Body of pancreas (tissue), 4 donors: ENCODE measurements at regions not wholly inside any gene's neighbourhood (a gene's known extent, or its start where the extent isn't known, plus 50 kb on each side); places are given as distances from the start of the nearest gene placed in this dataset.

ENCODE experiments used
- ATAC-seq: fragments of 150-250 bp; one replicate; pipeline ENCODE4 v1.9.1; 2016
- DNase-seq, 4 donors: peaks; one replicate each; pipeline ENCODE4 v3.0.0-alpha.2; 2019
- H3K27ac ChIP-seq, 4 donors: fragments of 200-600 bp; sonication (generic); 1 replicate in 3 of 4; 2 replicates in 1 of 4; pipeline versions ENCODE4 v1.5.1 to v1.6.1; 2016 to 2019; ENCODE audit warnings: mild to moderate bottlenecking in 1 of 4, mixed read lengths in 1 of 4, moderate library complexity in 1 of 4
- H3K27me3 ChIP-seq, 2 donors: fragments of 200-600 bp; sonication (generic); one replicate each; pipeline ENCODE4 v1.6.0; 2016; ENCODE audit warnings: mild to moderate bottlenecking in 1 of 2
- H3K36me3 ChIP-seq, 2 donors: fragments of 200-600 bp; sonication (generic); replicated peaks in 1 of 2; 2 replicates each; pipeline ENCODE4 v1.5.1; 2016; ENCODE audit warnings: low read depth in 2 of 2; ENCODE audit not compliant: insufficient read depth in 1 of 2
- H3K4me1 ChIP-seq: fragments of 200-600 bp; sonication (generic); one replicate; pipeline ENCODE4 v1.6.0; 2016
- H3K4me3 ChIP-seq, 2 donors: fragments of 200-600 bp; sonication (generic); 1 replicate in 1 of 2; 2 replicates in 1 of 2; pipeline ENCODE4 v1.5.1; 2016 to 2019
- H3K9me3 ChIP-seq, 3 donors: fragments of 200-600 bp; sonication (generic); 1 replicate in 2 of 3; 2 replicates in 1 of 3; pipeline ENCODE4 v1.5.1; 2016
- CTCF ChIP-seq, 7 experiments: fragments of 450-650 bp in 4 of 7; fragments of 200-600 bp in 3 of 7; sonication (generic) in 3 of 7; IDR thresholded peaks; one replicate each; pipeline ENCODE4 v1.5.1; 2016 to 2019; ENCODE audit warnings: antibody characterized with exemption in 7 of 7
- POLR2A ChIP-seq, 3 donors: fragments of 450-650 bp; IDR thresholded peaks; one replicate each; pipeline ENCODE4 v1.6.1; 2016; ENCODE audit warnings: antibody characterized with exemption in 3 of 3, mild to moderate bottlenecking in 2 of 3
- WGBS, 2 donors: methylation state at CpG; one replicate each; pipeline ENCODE4 v1.1.5; 2017; 5-methylcytosine and 5-hydroxymethylcytosine counted together
- intact Hi-C: fragments of 100-400 bp; cut with DNase I; formaldehyde crosslinking; loops from one replicate; pipeline ENCODE4 v1.15.1; 2023

- WGBS, 2 donors: 49 to 54% methylated on average over 3 of the region's 3 CpGs
- no peak for DNase-seq
- H3K4me3 ChIP-seq: no peak overlapping the region
- no peaks in the 10 kb centered on the region for H3K4me1 ChIP-seq
- intact Hi-C loops: no loop called here
- no peaks in the 10 kb centered on the region for H3K27me3 ChIP-seq
- H3K27ac ChIP-seq: no peak overlapping the region
- TF ChIP-seq CTCF (IDR thresholded peaks at IDR 0.05) (no peak), POLR2A (IDR thresholded peaks at IDR 0.05) (no peak)
- H3K9me3 ChIP-seq: no peaks in the 10 kb centered on the region
- H3K36me3 ChIP-seq: no peaks in the 10 kb centered on the region
- no peak for ATAC-seq
Observed at GRCh38 chr2:104425850-104426595, 427.9 kb upstream of the POU3F3 start.

- WGBS, 2 donors: 14 to 30% methylated on average over 1 of the region's 1 CpG
Observed at GRCh38 chr2:104428155-104428554, 425.8 kb upstream of the POU3F3 start.

GRCh38 chr2:104429639-104430358 is 424.1 kb upstream of the POU3F3 start:
- no peak for DNase-seq
- 70 to 75% methylated on average over 8 of the region's 8 CpGs for WGBS, 2 donors
- no peaks in the 10 kb centered on the region for H3K36me3 ChIP-seq
- no peaks in the 10 kb centered on the region for H3K27me3 ChIP-seq
- no peaks in the 10 kb centered on the region for H3K9me3 ChIP-seq
- H3K27ac ChIP-seq: no peak overlapping the region
- no peaks in the 10 kb centered on the region for H3K4me1 ChIP-seq
- H3K4me3 ChIP-seq: no peak overlapping the region
- no peak for TF ChIP-seq CTCF (IDR thresholded peaks at IDR 0.05)
- ATAC-seq: no peak
- intact Hi-C loops: no loop called here

More at GRCh38 chr2:104428155-104428554, 425.8 kb upstream of the POU3F3 start:
- no peak for DNase-seq
- H3K27me3 ChIP-seq: no peaks in the 10 kb centered on the region
- TF ChIP-seq CTCF (IDR thresholded peaks at IDR 0.05) (no peak), POLR2A (IDR thresholded peaks at IDR 0.05) (no peak)
- intact Hi-C loops: no loop called here
- H3K9me3 ChIP-seq: no peaks in the 10 kb centered on the region
- H3K4me1 ChIP-seq: no peaks in the 10 kb centered on the region
- no peak for ATAC-seq
- no peak overlapping the region for H3K27ac ChIP-seq
- no peaks in the 10 kb centered on the region for H3K36me3 ChIP-seq
- H3K4me3 ChIP-seq: no peak overlapping the region

GRCh38 chr2:104430359-104430740 is 423.6 kb upstream of the POU3F3 start:
- no peak for TF ChIP-seq CTCF (IDR thresholded peaks at IDR 0.05)
- TF ChIP-seq POLR2A (IDR thresholded peaks at IDR 0.05): no peak
- 75 to 77% methylated on average over 10 of the region's 10 CpGs for WGBS, 2 donors
- Histone ChIP-seq H3K9me3 (no peaks in the 10 kb centered on the region), H3K4me3 (no peak overlapping the region), H3K4me1 (no peaks in the 10 kb centered on the region), H3K27ac (no peak overlapping the region), H3K27me3 (no peaks in the 10 kb centered on the region), H3K36me3 (no peaks in the 10 kb centered on the region)
- DNase-seq (no peak), ATAC-seq (no peak)
- intact Hi-C loops: no loop called here
